Activated CD4-positive, alpha-beta T cell treated with anti-CD3 and anti-CD28 coated beads, Interleukin-2, amount 10 ng/mL, durations not matched to agents 24 days and 14 days (primary cell): ENCODE measurements at regions not wholly inside any gene's neighbourhood (a gene's known extent, or its start where the extent isn't known, plus 50 kb on each side); places are given as distances from the start of the nearest gene placed in this dataset.

Experiments
- DNase-seq: peaks from one replicate; pipeline ENCODE4 v3.0.0; 2022
- H3K27ac Mint-ChIP-seq: one replicate; pipeline ENCODE4 v1.8.0; 2022; ENCODE audit warnings: mild to moderate bottlenecking, mixed read lengths
- H3K27me3 Mint-ChIP-seq: one replicate; pipeline ENCODE4 v1.8.0; 2022; ENCODE audit warnings: mixed read lengths
- H3K36me3 Mint-ChIP-seq: one replicate; pipeline ENCODE4 v1.8.0; 2022; ENCODE audit warnings: low read depth, mild to moderate bottlenecking, mixed read lengths
- H3K4me1 Mint-ChIP-seq: one replicate; pipeline ENCODE4 v1.8.0; 2021; ENCODE audit warnings: mixed read lengths
- H3K4me3 Mint-ChIP-seq: one replicate; pipeline ENCODE4 v1.8.0; 2022; ENCODE audit warnings: mild to moderate bottlenecking, moderate library complexity, mixed read lengths
- H3K9me3 Mint-ChIP-seq: one replicate; pipeline ENCODE4 v1.8.0; 2021; ENCODE audit warnings: mixed read lengths
- intact Hi-C: fragments of 100-400 bp; cut with micrococcal nuclease; formaldehyde crosslinking; loops from one replicate; pipeline ENCODE4 v1.15.1; 2023

DNA sequence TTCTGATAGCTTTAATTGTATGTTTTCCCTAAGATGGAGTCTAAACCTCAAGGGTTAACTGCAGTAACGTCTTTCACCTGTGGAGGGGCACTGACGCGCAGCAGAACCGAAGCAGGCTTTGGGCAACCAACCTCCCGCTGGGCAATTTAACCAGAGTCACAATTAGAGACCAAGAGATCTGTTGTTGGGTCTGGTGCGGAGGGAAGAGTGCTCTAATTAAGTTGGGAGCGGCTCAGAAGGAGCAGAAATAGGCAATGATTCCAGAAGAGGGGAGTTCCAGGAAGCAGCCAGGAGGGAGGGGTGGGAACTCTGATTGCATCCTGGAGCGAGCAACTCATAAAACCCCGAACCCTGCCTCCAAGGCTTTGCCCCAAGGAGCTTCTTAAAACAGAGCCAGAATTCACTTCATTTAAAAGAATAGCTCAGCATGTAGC, 245.8 kb downstream of the PAX3 start:
- Mint-ChIP-seq H3K9me3 (no peaks in the 10 kb centered on the region), H3K4me3 (no peak overlapping the region), H3K4me1 (no peaks in the 10 kb centered on the region), H3K27me3 (peaks cover 19% of the 10 kb centered on the region), H3K27ac (no peak overlapping the region), H3K36me3 (no peaks in the 10 kb centered on the region)
- intact Hi-C loops = loop anchor here (10.0 kb wide), 1 partner anchor 262 kb away; no protein-coding TSS in a partner anchor
- no peak for DNase-seq

DNA sequence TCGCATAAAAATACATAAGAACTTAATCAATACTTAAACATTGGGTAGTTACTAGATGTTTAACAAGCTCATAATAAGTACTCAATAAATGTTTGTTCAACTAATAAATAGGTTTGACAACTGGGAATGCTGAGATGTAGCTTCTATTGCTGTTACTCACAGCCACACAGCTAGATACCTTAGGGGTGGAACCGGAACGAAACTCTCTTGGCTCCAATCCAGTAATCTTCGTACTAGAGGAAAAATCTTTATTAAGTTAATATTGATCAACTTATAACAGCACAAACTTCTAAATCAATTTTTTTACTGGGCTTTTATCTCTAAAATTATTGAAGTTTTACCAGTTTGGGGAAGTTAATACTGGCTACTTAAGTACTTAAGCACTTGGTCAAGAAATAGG, 247.8 kb downstream of the PAX3 start:
- Mint-ChIP-seq H3K4me1 (no peaks in the 10 kb centered on the region), H3K36me3 (no peaks in the 10 kb centered on the region), H3K9me3 (no peaks in the 10 kb centered on the region), H3K4me3 (no peak overlapping the region), H3K27me3 (peaks cover 14% of the 10 kb centered on the region), H3K27ac (no peak overlapping the region)
- no peak for DNase-seq
- intact Hi-C loops = loop anchor here (10.0 kb wide), 1 partner anchor 264 kb away; no protein-coding TSS in a partner anchor

DNA sequence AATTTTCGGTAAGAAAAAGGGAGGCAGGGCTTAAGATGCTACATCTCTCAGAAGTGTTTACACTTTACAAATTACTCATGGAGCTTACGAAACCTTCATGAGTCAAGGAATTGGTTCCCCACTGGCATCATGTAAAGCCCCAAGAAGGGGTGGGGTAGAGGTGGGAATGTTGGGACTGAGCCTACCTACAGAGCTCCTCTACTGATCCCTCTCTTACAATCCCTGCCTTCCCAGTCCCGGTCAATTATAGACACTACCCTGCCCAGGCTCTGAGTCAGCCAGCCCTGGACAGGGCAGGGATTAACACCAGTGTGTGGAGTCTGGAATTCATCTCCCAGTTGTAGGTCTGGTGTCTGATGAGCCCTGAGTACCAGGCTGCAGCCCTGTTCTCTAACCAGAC, 248.9 kb downstream of the PAX3 start:
- Mint-ChIP-seq H3K4me3 (no peak overlapping the region), H3K4me1 (no peaks in the 10 kb centered on the region), H3K36me3 (no peaks in the 10 kb centered on the region), H3K27ac (no peak overlapping the region), H3K27me3 (peaks cover 9% of the 10 kb centered on the region), H3K9me3 (no peaks in the 10 kb centered on the region)
- intact Hi-C loops = loop anchor here (10.0 kb wide), 1 partner anchor 265 kb away; no protein-coding TSS in a partner anchor
- no peak for DNase-seq

DNA sequence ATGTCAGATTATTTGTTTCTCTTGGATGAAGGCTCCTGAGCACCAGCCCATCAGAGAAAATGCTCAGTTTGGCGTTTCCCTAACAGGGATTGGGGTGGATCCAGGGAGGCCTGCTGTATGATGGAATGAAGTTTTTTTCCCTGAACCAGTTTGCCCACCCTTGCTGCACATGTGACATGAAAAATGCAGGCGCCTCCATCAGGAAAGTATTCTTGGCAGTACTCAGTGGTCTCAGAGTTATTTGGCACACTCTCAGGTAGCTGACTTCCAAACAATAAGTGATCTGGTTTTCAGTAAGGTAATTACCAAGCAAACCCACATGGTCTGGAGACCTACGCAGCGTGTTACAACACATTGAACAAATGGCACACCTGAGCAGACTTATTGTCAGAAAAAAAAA, 254.9 kb downstream of the PAX3 start:
- H3K27me3 Mint-ChIP-seq = peaks cover 2% of the 10 kb centered on the region

DNA sequence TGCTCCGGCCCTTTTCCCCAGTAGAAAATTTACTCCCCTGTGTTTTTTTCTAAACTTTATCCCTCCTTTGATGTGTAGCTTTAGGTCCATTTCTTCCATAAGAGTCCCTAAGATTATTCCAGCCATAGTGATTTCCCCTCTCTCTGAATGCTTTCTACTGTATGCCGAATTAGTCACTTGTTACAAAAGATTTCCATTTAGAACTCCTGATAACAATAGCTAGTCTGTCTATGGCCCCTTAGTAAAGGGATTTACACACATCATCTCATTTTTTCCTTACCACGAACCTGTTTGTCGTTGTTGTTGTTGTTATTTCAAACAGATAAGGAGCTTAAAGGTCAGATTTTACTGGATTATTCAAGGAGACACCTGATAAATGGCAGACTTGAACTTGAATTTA, 256.1 kb downstream of the PAX3 start:
- no peaks in the 10 kb centered on the region for H3K4me1 Mint-ChIP-seq
- intact Hi-C loops = no loop called here
- H3K27me3 Mint-ChIP-seq = peaks cover 2% of the 10 kb centered on the region
- no peaks in the 10 kb centered on the region for H3K36me3 Mint-ChIP-seq
- H3K4me3 Mint-ChIP-seq = no peak overlapping the region
- no peak overlapping the region for H3K27ac Mint-ChIP-seq
- no peaks in the 10 kb centered on the region for H3K9me3 Mint-ChIP-seq
- no peak for DNase-seq

More for the DNA sequence above, 254.9 kb downstream of the PAX3 start:
- no peaks in the 10 kb centered on the region for H3K36me3 Mint-ChIP-seq
- H3K4me3 Mint-ChIP-seq = no peak overlapping the region
- intact Hi-C loops = no loop called here
- H3K27ac Mint-ChIP-seq = no peak overlapping the region
- no peaks in the 10 kb centered on the region for H3K4me1 Mint-ChIP-seq
- no peak for DNase-seq
- H3K9me3 Mint-ChIP-seq = no peaks in the 10 kb centered on the region

DNA sequence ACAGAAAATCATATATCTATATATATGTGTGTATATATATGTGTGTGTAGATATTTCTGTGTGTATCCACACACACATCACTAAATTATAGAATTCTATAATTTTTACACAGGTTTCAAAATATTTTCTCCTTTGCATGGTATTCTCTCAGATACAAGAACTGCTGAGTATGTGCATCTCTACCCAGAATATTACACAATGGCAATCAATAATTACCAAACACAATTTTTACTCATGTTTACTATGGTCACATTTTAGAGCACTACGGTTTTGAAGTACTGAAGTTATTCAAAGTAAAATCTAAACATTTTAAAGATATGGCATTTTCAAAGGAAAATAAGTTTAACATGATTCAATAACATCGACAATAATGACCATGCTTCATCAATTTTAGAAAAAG, 258.5 kb downstream of the PAX3 start:
- Mint-ChIP-seq H3K4me1 (no peaks in the 10 kb centered on the region), H3K36me3 (no peaks in the 10 kb centered on the region), H3K27me3 (peaks cover 2% of the 10 kb centered on the region), H3K4me3 (no peak overlapping the region), H3K9me3 (no peaks in the 10 kb centered on the region), H3K27ac (no peak overlapping the region)
- DNase-seq = no peak
- intact Hi-C loops = no loop called here

DNA sequence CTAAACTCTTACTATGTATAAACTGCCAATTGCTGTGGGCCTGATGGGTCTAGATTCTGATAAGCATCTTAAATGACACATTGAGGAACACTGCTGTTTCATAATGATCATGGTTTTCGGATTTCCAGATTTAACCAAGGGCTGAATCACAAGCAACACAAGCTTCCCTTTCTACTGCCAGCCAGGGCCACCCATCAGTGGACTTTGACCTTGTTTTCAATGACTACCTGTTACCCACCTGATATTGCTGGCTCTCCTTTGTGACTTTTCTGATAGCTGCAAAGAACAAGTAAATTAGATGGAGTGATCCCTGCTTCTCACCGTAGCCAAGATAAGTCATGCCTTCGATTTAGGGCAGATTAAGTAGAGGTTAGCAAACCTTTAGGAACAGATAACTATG, 259.0 kb downstream of the PAX3 start:
- Mint-ChIP-seq H3K9me3 (no peaks in the 10 kb centered on the region), H3K27me3 (peaks cover 2% of the 10 kb centered on the region), H3K4me1 (no peaks in the 10 kb centered on the region), H3K27ac (no peak overlapping the region), H3K36me3 (no peaks in the 10 kb centered on the region), H3K4me3 (no peak overlapping the region)
- no peak for DNase-seq
- intact Hi-C loops = no loop called here

DNA sequence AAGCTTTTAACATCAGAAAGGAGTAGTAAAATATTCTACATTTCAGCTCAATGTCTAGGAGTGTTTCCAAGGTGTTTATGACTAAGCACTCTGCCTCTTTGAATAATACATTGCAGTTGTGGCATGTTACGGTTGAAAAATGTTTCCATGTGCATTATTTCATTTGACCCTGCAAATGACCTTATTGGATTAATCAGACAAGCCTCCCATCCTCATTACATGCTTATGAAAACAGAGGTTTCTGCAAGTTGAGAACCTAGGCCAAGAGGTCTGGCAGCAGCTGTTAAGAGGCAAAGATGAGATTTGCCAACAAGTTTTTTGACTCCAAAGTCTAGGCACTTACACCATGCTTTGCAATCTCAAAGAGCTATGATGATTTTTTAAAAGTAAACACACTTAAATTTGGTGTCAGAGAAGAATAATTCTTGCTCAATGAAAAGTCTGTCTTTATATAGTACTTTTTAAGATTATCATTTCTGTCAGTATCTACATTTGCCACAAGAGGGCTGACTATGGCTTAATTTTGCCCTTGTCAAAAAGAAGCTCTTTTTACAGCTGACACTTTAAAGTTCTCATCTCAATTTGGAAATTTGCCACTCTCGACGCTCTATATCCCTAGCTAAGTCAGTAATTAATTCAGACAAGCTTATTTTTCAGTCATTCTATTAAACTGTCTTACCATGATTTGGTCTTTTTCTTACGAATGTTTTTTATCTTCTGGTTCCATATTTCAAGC, 260.6 kb downstream of the PAX3 start:
- intact Hi-C loops = no loop called here
- H3K27me3 Mint-ChIP-seq = peaks cover 2% of the 10 kb centered on the region
- H3K4me3 Mint-ChIP-seq = no peak overlapping the region
- H3K36me3 Mint-ChIP-seq = no peaks in the 10 kb centered on the region
- H3K4me1 Mint-ChIP-seq = no peaks in the 10 kb centered on the region
- no peaks in the 10 kb centered on the region for H3K9me3 Mint-ChIP-seq
- H3K27ac Mint-ChIP-seq = no peak overlapping the region
- no peak for DNase-seq

DNA sequence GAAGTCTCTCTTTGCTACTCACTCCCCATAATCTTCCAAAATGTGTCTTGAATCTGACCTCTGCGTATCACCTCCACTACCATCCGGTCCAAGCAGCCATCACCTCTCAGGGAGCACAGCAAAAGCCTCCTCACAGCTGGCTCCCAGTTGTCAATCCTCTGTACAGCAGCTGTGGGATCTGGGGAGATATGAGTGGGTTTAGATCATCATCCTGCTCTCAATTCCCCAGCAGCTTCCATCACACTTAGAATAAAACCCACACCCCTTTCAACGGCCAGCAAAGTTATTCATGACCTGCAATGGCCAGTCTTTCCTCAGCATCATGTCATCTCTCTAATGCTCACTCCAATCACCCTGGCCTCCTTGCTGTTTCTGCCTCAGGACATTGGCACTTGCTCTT, 261.6 kb downstream of the PAX3 start:
- peaks cover 2% of the 10 kb centered on the region for H3K27me3 Mint-ChIP-seq
- no peak overlapping the region for H3K4me3 Mint-ChIP-seq
- no peaks in the 10 kb centered on the region for H3K9me3 Mint-ChIP-seq
- DNase-seq = no peak
- no peak overlapping the region for H3K27ac Mint-ChIP-seq
- no peaks in the 10 kb centered on the region for H3K36me3 Mint-ChIP-seq
- intact Hi-C loops = no loop called here
- no peaks in the 10 kb centered on the region for H3K4me1 Mint-ChIP-seq

DNA sequence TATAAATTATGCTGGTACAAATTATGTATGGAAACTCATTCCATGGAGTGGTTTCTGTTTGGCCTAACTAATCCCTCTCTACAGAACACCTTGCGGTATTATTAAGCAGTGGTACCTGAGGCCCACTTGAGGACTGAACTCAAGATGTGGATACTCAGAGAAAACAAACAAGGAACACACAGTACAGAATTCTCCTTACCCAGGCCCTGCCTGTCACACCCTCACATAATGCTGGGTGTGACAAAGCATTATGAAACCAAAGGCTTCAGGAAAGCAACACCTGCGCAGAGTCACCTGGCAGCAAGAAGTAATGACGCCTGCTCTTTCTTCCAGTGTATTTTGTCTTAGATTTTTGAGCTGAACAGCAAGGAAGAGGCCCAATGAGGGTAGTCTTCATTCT, 264.7 kb downstream of the PAX3 start:
- intact Hi-C loops = no loop called here
- H3K9me3 Mint-ChIP-seq = no peaks in the 10 kb centered on the region
- H3K4me3 Mint-ChIP-seq = no peak overlapping the region
- H3K27me3 Mint-ChIP-seq = no peaks in the 10 kb centered on the region
- no peak overlapping the region for H3K27ac Mint-ChIP-seq
- no peaks in the 10 kb centered on the region for H3K36me3 Mint-ChIP-seq
- H3K4me1 Mint-ChIP-seq = no peaks in the 10 kb centered on the region
- DNase-seq = no peak

DNA sequence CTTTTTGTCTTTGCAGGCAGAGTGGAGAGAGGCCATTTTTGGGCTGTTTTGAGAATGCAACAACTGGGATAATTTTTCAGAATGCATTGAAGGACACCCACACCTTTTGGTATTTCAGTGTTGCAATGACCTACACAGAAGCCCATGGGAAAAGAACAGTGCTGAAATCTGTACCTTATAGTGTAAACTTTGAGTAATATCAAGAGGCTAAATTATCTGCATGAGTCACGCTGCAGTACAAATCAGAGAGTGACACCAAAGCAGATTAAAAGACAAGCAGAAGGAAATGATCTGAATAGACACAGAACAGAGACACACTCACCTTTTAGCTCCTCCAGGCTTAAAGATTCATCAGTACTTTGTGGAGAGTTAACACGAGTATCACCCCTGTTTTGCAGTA, 265.3 kb downstream of the PAX3 start:
- no peaks in the 10 kb centered on the region for H3K27me3 Mint-ChIP-seq
- no peak overlapping the region for H3K27ac Mint-ChIP-seq
- H3K4me3 Mint-ChIP-seq = no peak overlapping the region
- no peaks in the 10 kb centered on the region for H3K4me1 Mint-ChIP-seq
- H3K9me3 Mint-ChIP-seq = no peaks in the 10 kb centered on the region
- H3K36me3 Mint-ChIP-seq = no peaks in the 10 kb centered on the region
- intact Hi-C loops = no loop called here
- DNase-seq = no peak

DNA sequence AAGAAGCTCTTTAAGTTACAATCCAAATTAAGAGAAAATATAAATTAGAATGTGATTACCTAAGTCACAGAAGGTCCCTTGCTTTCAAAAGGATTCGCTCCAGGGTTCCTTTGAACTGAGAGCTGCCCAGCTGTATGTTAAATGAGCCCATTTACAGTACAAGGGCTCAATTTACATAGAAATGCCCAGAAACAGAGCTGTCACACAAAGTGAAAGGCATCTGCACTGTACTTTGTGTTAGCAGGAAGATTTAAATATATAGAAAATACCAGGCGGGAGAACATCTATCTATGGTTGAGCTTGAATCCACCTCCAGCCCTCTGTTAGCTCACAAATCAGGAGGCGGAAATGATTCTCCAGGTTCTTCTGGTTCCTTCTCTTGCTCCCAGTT, 272.9 kb downstream of the PAX3 start:
- H3K9me3 Mint-ChIP-seq = no peaks in the 10 kb centered on the region
- no peaks in the 10 kb centered on the region for H3K36me3 Mint-ChIP-seq
- peaks cover 7% of the 10 kb centered on the region for H3K27me3 Mint-ChIP-seq
- DNase-seq = no peak
- no peak overlapping the region for H3K4me3 Mint-ChIP-seq
- H3K27ac Mint-ChIP-seq = no peak overlapping the region
- H3K4me1 Mint-ChIP-seq = no peaks in the 10 kb centered on the region
- intact Hi-C loops = no loop called here

DNA sequence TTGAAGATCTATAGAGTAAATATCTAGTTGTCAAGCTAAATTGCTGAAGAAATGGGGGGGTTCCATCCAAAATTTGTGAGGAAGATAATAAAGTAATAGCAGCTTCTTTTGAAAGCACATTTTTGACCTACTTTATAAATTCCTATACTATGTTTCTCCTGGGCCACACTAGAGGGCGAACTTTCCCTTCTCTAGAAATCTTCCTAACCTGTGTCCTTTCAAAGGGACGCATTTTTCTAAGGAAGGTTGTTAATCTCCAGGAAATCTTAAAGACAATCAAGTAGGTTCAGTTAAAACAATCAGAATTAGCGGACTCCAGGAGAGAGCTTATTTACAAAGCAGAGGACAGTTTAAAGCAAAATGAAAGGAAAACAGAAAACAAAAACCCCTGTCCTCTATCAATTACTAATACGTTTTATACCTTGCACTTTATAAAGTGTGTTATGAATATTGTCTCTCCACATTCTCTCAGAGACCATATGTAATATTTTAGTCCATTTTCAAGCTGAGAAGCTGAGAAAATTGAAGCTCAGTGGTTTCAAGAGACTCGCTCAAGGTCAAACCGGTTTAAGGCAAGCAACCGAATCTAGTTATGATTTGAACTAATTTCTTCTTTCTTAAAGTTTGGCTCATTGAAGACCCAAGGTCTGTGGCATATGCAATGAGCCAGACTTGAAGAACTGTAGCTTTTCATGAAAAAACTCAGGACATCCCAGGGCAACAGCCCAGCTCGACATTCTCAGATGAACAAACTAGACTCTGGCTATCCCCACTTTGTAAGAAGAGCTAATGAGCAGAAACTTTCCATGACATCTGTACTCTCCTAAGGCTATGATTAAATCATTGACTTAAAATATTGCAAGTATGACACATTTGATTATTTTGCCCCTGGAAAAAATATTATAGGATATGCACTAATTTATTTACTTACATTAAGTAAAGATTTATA, 273.6 kb downstream of the PAX3 start:
- intact Hi-C loops = no loop called here
- DNase-seq = no peak
- H3K9me3 Mint-ChIP-seq = no peaks in the 10 kb centered on the region
- peaks cover 7% of the 10 kb centered on the region for H3K27me3 Mint-ChIP-seq
- no peaks in the 10 kb centered on the region for H3K4me1 Mint-ChIP-seq
- H3K4me3 Mint-ChIP-seq = no peak overlapping the region
- no peaks in the 10 kb centered on the region for H3K36me3 Mint-ChIP-seq
- H3K27ac Mint-ChIP-seq = no peak overlapping the region

DNA sequence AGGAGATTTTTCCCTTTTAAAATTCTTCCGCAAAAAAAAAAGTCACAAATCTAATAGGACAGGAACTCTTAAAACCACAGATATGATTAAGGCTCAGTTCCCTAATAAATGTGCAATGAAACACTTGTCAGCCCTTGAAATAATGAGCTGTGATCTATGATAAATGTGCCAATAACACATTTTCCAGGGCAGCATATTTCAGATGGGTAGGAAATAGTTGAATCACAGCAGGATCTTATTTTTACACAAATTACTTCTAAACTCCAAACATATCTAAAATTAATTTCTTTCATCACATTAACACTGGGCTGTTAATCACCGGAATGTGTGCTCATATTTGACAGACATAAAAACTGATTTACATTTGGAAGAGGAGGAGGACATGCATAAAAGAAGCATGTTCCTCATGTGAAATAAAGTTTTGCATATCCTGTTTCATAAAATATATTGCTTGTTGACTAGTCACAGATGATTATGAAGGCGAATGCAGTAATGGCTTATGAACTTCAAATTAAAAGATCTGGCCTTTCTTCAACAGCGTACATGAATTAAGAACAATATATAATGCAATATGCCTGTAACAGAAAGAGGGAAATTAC, 281.4 kb downstream of the PAX3 start:
- H3K9me3 Mint-ChIP-seq = no peaks in the 10 kb centered on the region
- no peak overlapping the region for H3K27ac Mint-ChIP-seq
- no peak for DNase-seq
- no peak overlapping the region for H3K4me3 Mint-ChIP-seq
- H3K4me1 Mint-ChIP-seq = no peaks in the 10 kb centered on the region
- H3K27me3 Mint-ChIP-seq = no peaks in the 10 kb centered on the region
- intact Hi-C loops = no loop called here
- H3K36me3 Mint-ChIP-seq = no peaks in the 10 kb centered on the region
